HG02571 (cell line): ENCODE measurements at regions not wholly inside any gene's neighbourhood (a gene's known extent, or its start where the extent isn't known, plus 50 kb on each side); places are given as distances from the start of the nearest gene placed in this dataset.

Experiments
- ATAC-seq: cut with Tn5 transposase; IDR thresholded peaks from one replicate; pipeline ENCODE4 v1.9.1; 2021; ENCODE audit warnings: mild to moderate bottlenecking, moderate library complexity; ENCODE audit not compliant: unreplicated experiment

DNA sequence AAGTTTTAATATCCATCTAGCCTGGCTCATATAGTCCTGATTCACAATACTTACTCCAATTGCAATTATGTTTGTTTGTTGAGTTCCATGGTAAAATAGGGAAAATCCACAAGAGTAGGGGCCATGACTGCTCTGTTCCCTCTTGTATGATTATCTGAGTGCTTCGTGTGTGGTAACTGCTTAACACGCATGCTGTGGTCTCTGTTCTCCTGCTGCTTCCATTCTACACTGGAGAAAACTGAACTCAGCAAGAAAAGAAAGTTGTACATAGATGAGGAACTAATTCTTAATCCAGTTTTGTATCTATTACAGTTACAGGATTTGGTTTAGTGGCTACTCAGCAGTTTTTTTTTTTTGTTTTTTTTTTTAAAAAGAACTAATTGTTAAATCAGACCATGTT is 223.0 kb upstream of the SATB1 start:
- no peak for ATAC-seq

GRCh38 chr3:18645619-18646018 is 220.5 kb upstream of the SATB1 start:
- ATAC-seq, result no peak

DNA sequence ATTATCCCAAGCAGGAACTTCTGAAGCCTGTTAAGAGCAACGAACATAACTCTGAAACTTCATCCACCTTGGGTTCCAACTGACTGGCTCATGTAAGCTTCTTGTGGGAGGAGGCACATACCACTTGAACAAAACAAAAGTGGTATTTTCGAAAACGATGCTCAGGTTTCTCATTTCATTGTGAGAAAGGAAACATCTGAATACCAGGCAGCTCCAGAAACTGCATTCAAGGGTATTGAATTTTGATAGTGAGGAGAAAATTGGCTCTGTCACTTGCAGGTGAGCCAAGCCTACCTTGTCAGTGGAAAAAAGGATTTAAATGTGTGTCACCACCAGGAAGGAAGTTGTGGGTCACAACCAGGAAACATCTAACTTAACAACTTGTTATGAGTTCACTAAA is 218.1 kb upstream of the SATB1 start:
- ATAC-seq, result no peak

DNA sequence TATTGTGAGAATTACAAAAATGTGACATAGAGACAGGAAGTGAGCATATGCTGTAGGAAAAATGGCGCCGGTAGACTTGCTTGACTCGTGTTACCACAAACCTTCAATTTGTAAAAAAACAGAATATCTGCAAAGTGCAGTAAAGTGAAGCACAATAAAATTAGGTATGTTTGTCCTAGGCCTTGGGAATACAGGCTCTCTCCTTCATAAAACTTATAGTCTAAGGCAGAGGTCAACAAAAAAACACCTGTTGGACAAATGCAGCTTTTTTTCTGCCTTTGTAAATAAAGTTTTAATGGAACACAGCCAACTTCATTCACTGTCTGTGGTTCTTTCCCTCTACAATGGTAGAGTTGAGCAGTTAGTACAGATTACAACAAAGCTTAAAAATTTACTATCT is 216.8 kb upstream of the SATB1 start:
- ATAC-seq, result no peak

DNA sequence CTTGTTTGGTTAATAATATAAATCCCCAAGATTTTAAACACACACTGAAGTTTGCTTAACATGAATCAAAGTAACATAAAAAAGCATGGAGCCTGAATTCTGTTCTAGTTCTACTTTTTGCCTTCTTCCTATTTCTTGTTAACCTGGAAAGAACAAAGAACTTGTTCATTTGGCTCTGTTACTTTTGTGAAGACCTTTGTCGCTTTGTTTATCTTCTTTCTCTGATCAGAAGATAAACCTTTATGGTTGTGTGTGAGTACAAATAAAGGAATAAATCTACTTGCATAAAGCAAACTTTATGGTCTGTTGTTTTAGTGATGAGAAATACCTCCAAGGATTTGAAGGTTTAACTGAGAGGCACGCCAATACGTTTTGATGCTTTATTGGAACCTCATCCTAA is 210.1 kb upstream of the SATB1 start:
- ATAC-seq, result no peak

DNA sequence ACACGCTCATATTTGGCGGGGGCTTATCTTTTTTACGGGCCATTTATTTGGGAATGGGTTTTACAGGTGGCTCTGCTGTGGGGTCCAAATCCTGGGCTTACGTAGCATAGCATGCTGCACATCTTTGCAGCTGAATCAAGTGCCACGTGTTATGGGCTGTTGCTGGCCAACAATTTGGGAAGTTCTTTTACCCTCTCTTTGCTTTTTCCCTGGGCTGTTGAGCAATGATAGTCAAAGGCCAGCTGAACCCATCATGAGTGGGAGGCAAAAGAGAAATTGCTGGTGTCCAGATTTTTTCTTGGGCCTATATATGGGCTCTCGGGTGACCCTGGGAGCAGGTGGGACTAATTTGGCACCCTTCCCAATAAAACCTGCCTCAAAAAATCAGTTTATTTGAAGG is 209.3 kb upstream of the SATB1 start:
- ATAC-seq, result no peak

- ATAC-seq, result no peak
Observed at GRCh38 chr3:18633002-18633401, 207.9 kb upstream of the SATB1 start.

GRCh38 chr3:18630295-18630694 is 205.2 kb upstream of the SATB1 start:
- no peak for ATAC-seq

DNA sequence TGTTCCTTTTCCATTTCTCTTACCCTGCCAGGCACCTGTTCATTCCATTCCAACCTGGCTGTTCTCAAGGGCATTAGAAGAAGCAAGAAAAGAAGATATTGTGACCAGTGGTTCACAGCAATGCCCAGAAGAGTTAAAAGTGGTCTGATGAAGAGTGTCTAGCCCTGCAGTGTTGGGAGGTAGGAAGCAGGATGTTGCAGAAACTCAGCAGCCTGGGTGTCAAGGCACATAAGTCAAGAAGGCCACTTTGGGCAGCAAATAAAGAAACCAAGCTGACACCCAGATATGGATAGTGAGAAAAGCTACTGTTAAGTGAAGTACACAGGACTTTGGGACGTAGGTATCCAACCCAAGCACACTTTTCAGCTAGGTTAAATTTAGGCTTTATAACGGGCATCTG is 199.9 kb upstream of the SATB1 start:
- no peak for ATAC-seq

- ATAC-seq, result no peak
Observed at GRCh38 chr3:18623220-18623619, 198.1 kb upstream of the SATB1 start.

GRCh38 chr3:18618723-18619122 is 193.6 kb upstream of the SATB1 start:
- ATAC-seq, result no peak

GRCh38 chr3:18611991-18612390 is 186.9 kb upstream of the SATB1 start:
- ATAC-seq, result no peak

DNA sequence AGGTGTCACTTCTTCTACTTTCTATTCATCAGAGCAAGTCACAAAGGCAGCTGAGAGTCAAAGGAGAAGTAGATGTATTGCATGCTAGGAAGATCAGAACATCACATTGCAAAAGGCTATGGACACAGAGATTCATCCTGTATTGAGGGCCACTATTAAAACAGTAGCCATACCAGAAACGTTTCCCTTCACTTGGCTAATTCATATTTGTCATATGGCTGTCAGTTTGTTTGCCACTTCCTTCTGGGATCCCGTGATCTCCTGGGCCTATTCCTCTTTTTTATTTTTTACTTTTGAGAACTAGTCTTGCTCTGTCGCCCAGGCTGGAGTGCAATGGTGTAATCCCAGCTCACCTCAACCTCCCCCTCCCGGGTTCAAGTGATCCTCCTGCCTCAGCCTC is 184.0 kb upstream of the SATB1 start:
- ATAC-seq, result no peak

- no peak for ATAC-seq
Observed at GRCh38 chr3:18597919-18598318, 172.8 kb upstream of the SATB1 start.

GRCh38 chr3:18593231-18593630 is 168.1 kb upstream of the SATB1 start:
- no peak for ATAC-seq

- no peak for ATAC-seq
Observed at GRCh38 chr3:18591120-18591519, 166.0 kb upstream of the SATB1 start.

DNA sequence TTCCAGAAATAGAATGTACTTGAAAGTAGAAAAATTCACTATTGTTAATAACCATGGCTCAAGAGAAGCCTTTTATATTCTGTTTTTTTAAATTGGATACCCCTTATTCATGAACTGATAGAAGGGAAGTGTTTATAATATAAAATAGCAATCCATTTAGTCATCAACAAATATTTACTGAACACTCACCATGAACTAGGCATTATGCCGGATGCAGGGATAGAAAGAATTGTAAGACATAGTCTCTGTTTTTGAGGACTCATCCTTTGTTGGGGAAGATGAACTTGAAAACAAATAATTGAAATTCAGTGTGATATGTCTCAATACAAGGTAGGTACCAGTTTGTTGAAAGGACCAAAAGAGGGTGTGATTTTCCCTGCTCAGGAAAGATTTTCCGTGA is 160.9 kb upstream of the SATB1 start:
- no peak for ATAC-seq

DNA sequence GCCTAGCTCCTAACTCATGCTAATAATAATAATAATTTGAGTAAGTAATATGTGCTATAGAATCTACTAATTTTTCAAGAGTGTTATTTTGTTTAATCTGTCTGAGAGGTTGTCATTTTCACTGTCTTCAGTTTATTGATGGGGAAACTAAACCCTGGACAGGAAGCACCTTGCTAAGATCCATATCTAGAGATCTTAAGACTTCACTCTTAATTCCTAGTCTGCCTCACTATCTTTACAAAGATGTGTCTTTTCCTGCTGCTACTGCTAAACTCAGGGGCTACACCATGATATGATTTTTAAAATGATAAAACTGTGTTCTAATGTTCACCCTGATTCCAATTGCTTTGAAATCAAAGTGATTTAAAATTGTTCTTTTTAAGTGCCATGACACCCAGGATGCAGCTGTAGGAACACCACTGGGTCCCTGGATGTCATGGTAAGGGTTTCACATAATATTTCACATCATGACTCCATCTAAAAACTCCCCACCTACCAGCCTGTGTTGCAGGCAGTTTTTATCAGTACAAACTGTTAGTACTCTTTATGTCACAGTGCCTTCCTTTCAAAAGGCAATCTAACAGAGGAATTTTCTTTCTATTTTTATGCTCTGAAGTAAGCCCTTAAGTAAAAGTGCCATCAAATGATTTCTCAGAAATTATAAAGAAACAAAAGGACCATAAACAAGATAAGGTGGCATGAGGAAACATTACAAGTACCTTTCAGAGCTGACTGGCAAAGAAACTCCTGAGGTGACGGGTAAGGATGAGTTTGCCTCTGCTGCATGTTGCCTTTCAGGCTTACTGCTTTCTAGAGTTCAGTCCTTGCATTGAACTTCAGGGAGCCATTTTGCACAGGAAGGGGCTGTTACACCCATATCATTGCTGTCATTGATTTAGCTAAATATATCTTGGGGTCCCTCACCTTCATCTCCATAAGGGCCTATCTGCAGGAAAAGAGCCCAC is 160.1 kb upstream of the SATB1 start:
- no peak for ATAC-seq

- ATAC-seq, result no peak
Observed at GRCh38 chr3:18580268-18580667, 155.1 kb upstream of the SATB1 start.

- no peak for ATAC-seq
Observed at GRCh38 chr3:18579661-18580060, 154.5 kb upstream of the SATB1 start.

DNA sequence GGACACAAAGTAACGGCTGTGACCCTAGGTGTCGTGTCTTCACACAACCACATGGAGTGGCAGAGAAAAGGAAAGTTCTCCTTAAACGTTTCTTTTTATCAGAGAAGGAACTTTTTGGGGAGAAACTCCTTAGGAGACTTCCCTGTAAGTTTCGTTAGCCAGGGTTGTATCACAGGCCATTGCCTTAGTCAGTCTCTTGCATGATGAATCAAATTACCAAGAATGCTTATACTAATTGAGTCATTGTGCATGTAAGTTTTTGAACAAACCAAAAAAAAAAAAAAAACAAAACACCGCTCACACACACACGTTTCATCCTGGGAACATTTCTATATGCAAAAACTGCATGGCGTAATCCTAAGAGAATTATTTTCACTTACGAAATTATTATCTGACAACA is 150.4 kb upstream of the SATB1 start:
- no peak for ATAC-seq

DNA sequence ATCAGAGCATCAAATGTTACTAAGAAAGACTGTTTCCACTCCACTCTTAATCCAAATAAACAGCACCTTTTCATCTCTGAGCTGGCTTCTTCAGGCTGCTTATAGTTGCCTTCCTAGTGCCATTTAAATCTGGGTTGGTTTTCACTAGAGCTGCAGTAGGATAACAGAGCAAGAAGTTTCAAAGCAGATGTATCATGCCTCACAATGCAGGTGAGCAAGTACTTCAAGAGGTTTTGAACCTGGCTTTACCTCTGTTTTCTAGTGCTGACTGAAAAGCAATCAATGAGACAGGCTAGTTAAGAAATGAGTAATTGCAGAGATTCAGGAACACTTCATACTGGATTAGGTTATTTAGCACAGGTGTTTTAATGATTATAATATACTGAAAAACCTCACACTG is 147.7 kb upstream of the SATB1 start:
- ATAC-seq, result no peak

DNA sequence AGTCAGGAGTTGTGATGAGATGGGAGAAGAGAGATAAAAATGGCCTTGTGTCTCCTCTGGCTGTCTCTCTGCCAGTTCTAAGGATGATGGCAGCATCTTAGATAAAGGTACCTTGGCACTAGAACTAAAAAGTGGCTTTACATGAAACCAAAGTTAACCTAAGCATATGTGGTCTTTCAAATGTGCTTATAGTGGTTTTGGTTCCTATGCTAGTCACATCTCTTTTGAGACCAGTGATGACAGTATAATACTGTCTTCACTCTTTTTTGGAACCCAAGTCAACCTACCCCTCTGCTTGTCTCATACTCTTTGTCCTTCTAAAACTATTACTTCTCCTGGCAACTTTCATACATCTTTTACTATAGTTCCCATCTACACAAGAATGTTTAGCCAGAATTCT is 142.2 kb upstream of the SATB1 start:
- no peak for ATAC-seq
